ENCODE measurements at regions not wholly inside any gene's neighbourhood (a gene's known extent, or its start where the extent isn't known, plus 50 kb on each side); places are given as distances from the start of the nearest gene placed in this dataset.

GRCh38 chr4:188915175-188915574 is 775.9 kb downstream of the TRIML1 start:
- TF ChIP-seq CTCF (IDR thresholded peaks at IDR 0.05; ENCODE audit: unreplicated experiment), result no peak
- Mint-ChIP-seq H3K27me3 (ENCODE audit: low read depth) (no peaks in the 10 kb centered on the region), H3K4me1 (no peaks in the 10 kb centered on the region), H3K27ac (no peak overlapping the region), H3K4me3 (no peak overlapping the region), H3K9me3 (peaks cover 53% of the 10 kb centered on the region), H3K36me3 (no peaks in the 10 kb centered on the region)
- DNase-seq (ENCODE audit: low spot score in 2 of 2, unreplicated experiment in 2 of 2), result no peak

- H3K36me3 Mint-ChIP-seq, result no peaks in the 10 kb centered on the region
- peaks cover 59% of the 10 kb centered on the region for H3K9me3 Mint-ChIP-seq
- no peak for DNase-seq (ENCODE audit: low spot score in 2 of 2, unreplicated experiment in 2 of 2)
- H3K4me3 Mint-ChIP-seq, result no peak overlapping the region
- H3K27ac Mint-ChIP-seq, result no peak overlapping the region
- no peak for TF ChIP-seq CTCF (IDR thresholded peaks at IDR 0.05; ENCODE audit: unreplicated experiment)
- no peaks in the 10 kb centered on the region for H3K27me3 Mint-ChIP-seq (ENCODE audit: low read depth)
- no peaks in the 10 kb centered on the region for H3K4me1 Mint-ChIP-seq
These were observed 779.5 kb downstream of the TRIML1 start for GRCh38 chr4:188918787-188919186.

- H3K4me1 Mint-ChIP-seq, result no peaks in the 10 kb centered on the region
- no peak overlapping the region for H3K27ac Mint-ChIP-seq
- no peaks in the 10 kb centered on the region for H3K27me3 Mint-ChIP-seq (ENCODE audit: low read depth)
- H3K9me3 Mint-ChIP-seq, result peaks cover 60% of the 10 kb centered on the region
- DNase-seq (ENCODE audit: low spot score in 2 of 2, unreplicated experiment in 2 of 2), result no peak
- peaks cover 4% of the 10 kb centered on the region for H3K36me3 Mint-ChIP-seq
- TF ChIP-seq CTCF (IDR thresholded peaks at IDR 0.05; ENCODE audit: unreplicated experiment), result no peak
- no peak overlapping the region for H3K4me3 Mint-ChIP-seq
These were observed 791.6 kb downstream of the TRIML1 start for GRCh38 chr4:188930822-188931221.

GRCh38 chr4:188934320-188934962 is 795.2 kb downstream of the TRIML1 start:
- no peak for DNase-seq (ENCODE audit: low spot score in 2 of 2, unreplicated experiment in 2 of 2)
- peaks cover 4% of the 10 kb centered on the region for H3K36me3 Mint-ChIP-seq
- H3K27me3 Mint-ChIP-seq (ENCODE audit: low read depth), result no peaks in the 10 kb centered on the region

GRCh38 chr4:188941524-188942119 is 802.4 kb downstream of the TRIML1 start:
- no peaks in the 10 kb centered on the region for H3K4me1 Mint-ChIP-seq
- DNase-seq (ENCODE audit: low spot score in 2 of 2, unreplicated experiment in 2 of 2), result no peak
- H3K27ac Mint-ChIP-seq, result no peak overlapping the region
- H3K9me3 Mint-ChIP-seq, result peaks cover 10% of the 10 kb centered on the region
- no peak overlapping the region for H3K4me3 Mint-ChIP-seq
- no peak for TF ChIP-seq CTCF (IDR thresholded peaks at IDR 0.05; ENCODE audit: unreplicated experiment)
- no peaks in the 10 kb centered on the region for H3K36me3 Mint-ChIP-seq
- H3K27me3 Mint-ChIP-seq (ENCODE audit: low read depth), result no peaks in the 10 kb centered on the region

More at GRCh38 chr4:188934320-188934962, 795.2 kb downstream of the TRIML1 start:
- no peak overlapping the region for H3K27ac Mint-ChIP-seq
- TF ChIP-seq CTCF (IDR thresholded peaks at IDR 0.05; ENCODE audit: unreplicated experiment), result no peak
- peaks cover 41% of the 10 kb centered on the region for H3K9me3 Mint-ChIP-seq
- no peaks in the 10 kb centered on the region for H3K4me1 Mint-ChIP-seq
- H3K4me3 Mint-ChIP-seq, result no peak overlapping the region
